GM13976 (cell line): ENCODE measurements at regions not wholly inside any gene's neighbourhood (a gene's known extent, or its start where the extent isn't known, plus 50 kb on each side); places are given as distances from the start of the nearest gene placed in this dataset.
"Not testable (repeated sequence)": the region's sequence is repeated elsewhere in the genome, so short reads cannot be mapped to it uniquely, and the experiment has no call there.

ENCODE experiments used
- DNase-seq: peaks from one replicate; pipeline ENCODE4 v3.0.0; 2012; ENCODE audit warnings: low spot score
- CTCF ChIP-seq: IDR thresholded peaks from 2 replicates; pipeline ENCODE4 v1.5.1; 2012; ENCODE audit warnings: borderline replicate concordance, mild to moderate bottlenecking; ENCODE audit not compliant: insufficient read depth; ENCODE audit errors: extremely low read depth, missing control alignments, control extremely low read depth
- in situ Hi-C: fragments of 300-500 bp; cut with MboI; formaldehyde crosslinking; loops from one replicate; pipeline ENCODE4 v1.12.0; 2022; ENCODE audit warnings: low sequenced_read_pairs, mixed read lengths, inconsistent platforms; ENCODE audit not compliant: unreplicated experiment

GRCh38 chr3:70618151-70618550, 305.7 kb upstream of the MDFIC2 start:
- TF ChIP-seq CTCF, result no peak
- no peak for DNase-seq
- in situ Hi-C loops, result no loop called here

- DNase-seq, in situ Hi-C loops: not testable (repeated sequence)
Observed at GRCh38 chr3:70617349-70617748, 304.9 kb upstream of the MDFIC2 start.

- DNase-seq, result no peak
- no peak for TF ChIP-seq CTCF
- in situ Hi-C loops, result no loop called here
Observed at GRCh38 chr3:70615286-70615685, 302.8 kb upstream of the MDFIC2 start.

- no peak for DNase-seq
- no peak for TF ChIP-seq CTCF
- in situ Hi-C loops, result no loop called here
Observed at GRCh38 chr3:70614111-70614510, 301.7 kb upstream of the MDFIC2 start.

- TF ChIP-seq CTCF, result no peak
- DNase-seq, result no peak
- in situ Hi-C loops, result no loop called here
Observed at GRCh38 chr3:70612920-70613319, 300.5 kb upstream of the MDFIC2 start.

GRCh38 chr3:70611667-70612277, 299.3 kb upstream of the MDFIC2 start:
- in situ Hi-C loops, DNase-seq: not testable (repeated sequence)

- in situ Hi-C loops, result no loop called here
- TF ChIP-seq CTCF, result no peak
- no peak for DNase-seq
Observed at GRCh38 chr3:70608434-70608833, 296.0 kb upstream of the MDFIC2 start.

- TF ChIP-seq CTCF, result no peak
- in situ Hi-C loops, result no loop called here
- DNase-seq, result no peak
Observed at GRCh38 chr3:70607469-70607868, 295.0 kb upstream of the MDFIC2 start.
